H1 (cell line): ENCODE measurements at regions not wholly inside any gene's neighbourhood (a gene's known extent, or its start where the extent isn't known, plus 50 kb on each side); places are given as distances from the start of the nearest gene placed in this dataset.

Experiments used
- CTCF ChIA-PET: fragments of 300-600 bp; sonication (Branson Sonifier 250); formaldehyde crosslinking; loops from one replicate; lab custom pipeline; 2021; ENCODE audit not compliant: partially characterized antibody; lab: Charles Lee
- POLR2A ChIA-PET: fragments of 300-600 bp; sonication (Branson Sonifier 250); formaldehyde crosslinking; loops from one replicate; lab custom pipeline; 2021; ENCODE audit warnings: inconsistent platforms; ENCODE audit not compliant: partially characterized antibody; lab: Charles Lee
- DNase-seq, 2 experiments: peaks; one replicate each; pipeline versions ENCODE4 v3.0.0 to v3.0.0-alpha.2; 2010 to 2022; ENCODE audit warnings: low spot score in 2 of 2, low read depth in 1 of 2, mixed read lengths in 1 of 2
- FAIRE-seq: peaks from 2 replicates; lab custom pipeline; 2011; peaks lifted over from hg19 to GRCh38; lab: Jason Lieb, UNC
- H2AFZ ChIP-seq: 2 replicates; pipeline ENCODE4 v1.8.1; 2012; ENCODE audit warnings: low read length, inconsistent platforms
- H2AK5ac ChIP-seq: 2 replicates; pipeline ENCODE4 v1.6.1; 2013; ENCODE audit warnings: low read depth, low read length
- H2BK120ac ChIP-seq: replicated peaks from 2 replicates; pipeline ENCODE3; 2013; ENCODE audit warnings: low read depth, low read length, inconsistent platforms
- H2BK12ac ChIP-seq: 2 replicates; pipeline ENCODE4 v1.6.1; 2013; ENCODE audit warnings: low read depth, low read length
- H2BK15ac ChIP-seq: 2 replicates; pipeline ENCODE4 v1.6.1; 2013; ENCODE audit warnings: low read length
- H2BK20ac ChIP-seq: 2 replicates; pipeline ENCODE4 v1.6.1; 2013; ENCODE audit warnings: low read length
- H2BK5ac ChIP-seq: 2 replicates; pipeline ENCODE4 v1.6.1; 2013; ENCODE audit warnings: low read depth, low read length
- H3K14ac ChIP-seq: 2 replicates; pipeline ENCODE4 v1.6.1; 2013; ENCODE audit warnings: inconsistent platforms; ENCODE audit not compliant: insufficient read length
- H3K18ac ChIP-seq: 2 replicates; pipeline ENCODE4 v1.6.1; 2013; ENCODE audit warnings: low read length; ENCODE audit errors: extremely low read depth
- H3K23ac ChIP-seq: 2 replicates; pipeline ENCODE4 v1.6.1; 2013; ENCODE audit warnings: inconsistent platforms; ENCODE audit not compliant: insufficient read length
- H3K23me2 ChIP-seq: 2 replicates; pipeline ENCODE4 v1.6.1; 2013; ENCODE audit warnings: low read depth, low read length
- H3K27ac ChIP-seq: 2 replicates; pipeline ENCODE4 v1.6.1; 2011; ENCODE audit warnings: low read depth, low read length, inconsistent platforms
- H3K27me3 ChIP-seq, 4 experiments: replicated peaks in 1 of 4; 1 replicate in 1 of 4; 2 replicates in 3 of 4; pipeline versions ENCODE4 v1.6.1 to v1.8.1; 2011 to 2013; ENCODE audit warnings: low read length in 3 of 4, mild to moderate bottlenecking in 3 of 4, inconsistent platforms in 2 of 4, mixed read lengths in 2 of 4, moderate library complexity in 1 of 4; ENCODE audit not compliant: control insufficient read depth in 3 of 4, insufficient read depth in 3 of 4; ENCODE audit errors: extremely low read depth in 1 of 4
- H3K36me3 ChIP-seq, 4 experiments: 2 replicates each; pipeline versions ENCODE4 v1.6.1 to v1.8.1; 2011 to 2013; ENCODE audit warnings: mild to moderate bottlenecking in 4 of 4, low read length in 3 of 4, moderate library complexity in 2 of 4, control low read depth in 1 of 4, inconsistent platforms in 1 of 4; ENCODE audit not compliant: insufficient read depth in 4 of 4, control insufficient read depth in 2 of 4
- H3K4ac ChIP-seq: replicated peaks from 2 replicates; pipeline ENCODE3; 2013; ENCODE audit warnings: low read length, low read depth, mixed read lengths, inconsistent platforms; ENCODE audit not compliant: insufficient read length
- H3K4me1 ChIP-seq, 4 experiments: replicated peaks in 1 of 4; 1 replicate in 1 of 4; 2 replicates in 3 of 4; pipeline versions ENCODE4 v1.6.1 to v1.8.1; 2011 to 2013; ENCODE audit warnings: low read length in 3 of 4, inconsistent platforms in 2 of 4, mixed read lengths in 1 of 4; ENCODE audit not compliant: insufficient read depth in 4 of 4, control insufficient read depth in 3 of 4
- H3K4me2 ChIP-seq, 2 experiments: 2 replicates each; pipeline versions ENCODE4 v1.6.1 to v1.8.1; 2011 to 2013; ENCODE audit warnings: low read depth in 2 of 2, low read length in 2 of 2, control low read depth in 1 of 2, inconsistent platforms in 1 of 2, mild to moderate bottlenecking in 1 of 2; ENCODE audit not compliant: insufficient read depth in 1 of 2
- H3K4me3 ChIP-seq, 4 experiments: fragments of 200-600, 300-600 bp in 1 of 4; sonication (generic), shearing (Covaris generic), sonication (Bioruptor Twin) in 1 of 4; 2 replicates each; pipeline versions ENCODE4 v1.5.1 to v1.8.1; 2011 to 2016; ENCODE audit warnings: low read length in 4 of 4, low read depth in 3 of 4, control low read depth in 2 of 4, inconsistent platforms in 2 of 4, mild to moderate bottlenecking in 2 of 4, mixed read lengths in 1 of 4, moderate library complexity in 1 of 4; ENCODE audit not compliant: insufficient read depth in 2 of 4; ENCODE audit errors: extremely low read depth in 1 of 4
- H3K56ac ChIP-seq: replicated peaks from 2 replicates; pipeline ENCODE3; 2013; ENCODE audit warnings: low read depth, mild to moderate bottlenecking, mixed read lengths, low read length, inconsistent platforms; ENCODE audit not compliant: insufficient read length
- H3K79me1 ChIP-seq: 2 replicates; pipeline ENCODE4 v1.6.1; 2013; ENCODE audit warnings: low read depth, low read length, control low read depth
- H3K79me2 ChIP-seq, 2 experiments: 2 replicates each; pipeline versions ENCODE4 v1.6.1 to v1.8.1; 2012 to 2013; ENCODE audit warnings: low read length in 2 of 2, mild to moderate bottlenecking in 2 of 2, inconsistent platforms in 1 of 2; ENCODE audit not compliant: insufficient read depth in 2 of 2, control insufficient read depth in 1 of 2
- H3K9ac ChIP-seq, 4 experiments: replicated peaks in 1 of 4; 1 replicate in 1 of 4; 2 replicates in 3 of 4; pipeline versions ENCODE4 v1.6.1 to v1.8.1; 2011 to 2013; ENCODE audit warnings: low read depth in 3 of 4, low read length in 3 of 4, control low read depth in 2 of 4, mild to moderate bottlenecking in 2 of 4, moderate library complexity in 2 of 4, inconsistent platforms in 1 of 4; ENCODE audit errors: extremely low read depth in 1 of 4
- H3K9me3 ChIP-seq, 2 experiments: 2 replicates each; pipeline versions ENCODE4 v1.6.1 to v1.8.1; 2012 to 2013; ENCODE audit warnings: mild to moderate bottlenecking in 2 of 2, moderate library complexity in 2 of 2, control low read depth in 1 of 2, inconsistent platforms in 1 of 2, low read depth in 1 of 2, low read length in 1 of 2, mixed read lengths in 1 of 2; ENCODE audit not compliant: insufficient read depth in 2 of 2
- H4K20me1 ChIP-seq, 2 experiments: replicated peaks in 1 of 2; 2 replicates each; pipeline versions ENCODE3 to v1.8.1; 2011 to 2013; ENCODE audit warnings: inconsistent platforms in 2 of 2, low read length in 2 of 2, mild to moderate bottlenecking in 1 of 2; ENCODE audit not compliant: insufficient read depth in 2 of 2, control insufficient read depth in 1 of 2
- H4K5ac ChIP-seq: 2 replicates; pipeline ENCODE4 v1.6.1; 2013; ENCODE audit warnings: low read length, low read depth, mixed read lengths, inconsistent platforms; ENCODE audit not compliant: insufficient read length
- H4K8ac ChIP-seq: 2 replicates; pipeline ENCODE4 v1.8.0; 2013; ENCODE audit warnings: mild to moderate bottlenecking, moderate library complexity, low read length, inconsistent platforms; ENCODE audit not compliant: insufficient read depth; ENCODE audit errors: extremely low read depth
- H4K91ac ChIP-seq: replicated peaks from 2 replicates; pipeline ENCODE3; 2013; ENCODE audit warnings: low read length, mixed read lengths, inconsistent platforms; ENCODE audit not compliant: insufficient read length
- ATF3 ChIP-seq: IDR thresholded peaks from 2 replicates; pipeline ENCODE4 v1.6.1; 2011; ENCODE audit warnings: low read depth, mild to moderate bottlenecking, low read length; ENCODE audit not compliant: insufficient read depth
- CHD1 ChIP-seq: IDR thresholded peaks from 2 replicates; pipeline ENCODE4 v1.6.1; 2012; ENCODE audit warnings: low read depth, low read length, improper control_type of control experiment
- CREB1 ChIP-seq: IDR thresholded peaks from 2 replicates; pipeline ENCODE4 v1.6.1; 2012; ENCODE audit warnings: inconsistent platforms
- EP300 ChIP-seq, 2 experiments: IDR thresholded peaks; 1 replicate in 1 of 2; 2 replicates in 1 of 2; pipeline ENCODE4 v1.6.1; 2011 to 2012; ENCODE audit warnings: low read depth in 2 of 2, low read length in 2 of 2, mild to moderate bottlenecking in 2 of 2, borderline replicate concordance in 1 of 2, inconsistent platforms in 1 of 2, moderate library complexity in 1 of 2
- FOSL1 ChIP-seq: IDR thresholded peaks from 2 replicates; pipeline ENCODE4 v1.6.1; 2011; ENCODE audit warnings: mild to moderate bottlenecking, low read depth, low read length, moderate library complexity; ENCODE audit not compliant: insufficient read depth
- JUN ChIP-seq: IDR thresholded peaks from 2 replicates; pipeline ENCODE4 v1.6.1; 2011; ENCODE audit warnings: low read depth, mild to moderate bottlenecking, improper control_type of control experiment, low read length
- POLR2A ChIP-seq, 2 experiments: IDR thresholded peaks; 1 replicate in 1 of 2; 2 replicates in 1 of 2; pipeline ENCODE4 v1.6.1; 2011; ENCODE audit warnings: low read depth in 2 of 2, low read length in 2 of 2, mild to moderate bottlenecking in 2 of 2; ENCODE audit errors: control extremely low read depth in 1 of 2
- POLR2AphosphoS5 ChIP-seq: IDR thresholded peaks from 2 replicates; pipeline ENCODE4 v1.6.1; 2011; ENCODE audit warnings: low read depth, low read length
- POU5F1 ChIP-seq: IDR thresholded peaks from 2 replicates; pipeline ENCODE4 v1.6.1; 2011; ENCODE audit warnings: low read depth, mild to moderate bottlenecking, low read length, moderate library complexity
- RNF2 ChIP-seq: fragments of 200-900, 300-1000 bp; sonication (generic); IDR thresholded peaks from 2 replicates; pipeline ENCODE4 v1.7.1; 2016; ENCODE audit warnings: borderline replicate concordance, low read depth, mild to moderate bottlenecking, antibody characterized with exemption, low read length; ENCODE audit not compliant: poor library complexity, severe bottlenecking; ENCODE audit errors: missing control alignments
- SP4 ChIP-seq: IDR thresholded peaks from 2 replicates; pipeline ENCODE4 v1.6.1; 2012; ENCODE audit warnings: low read length, inconsistent platforms
- WGBS, 2 experiments: shearing (Covaris generic) in 1 of 2; methylation state at CpG; one replicate each; pipeline versions ENCODE4 v1.1.6 to v1.1.7; 2013 to 2015; ENCODE audit warnings: low lambda C conversion rate in 2 of 2, mixed read lengths in 2 of 2, inconsistent platforms in 1 of 2, low coverage in 1 of 2, missing lambda C conversion rate in 1 of 2; ENCODE audit not compliant: insufficient replicate concordance in 2 of 2, insufficient coverage in 1 of 2, insufficient read length in 1 of 2; ENCODE audit errors: extremely low coverage in 1 of 2, missing lambda C conversion rate in 1 of 2; 5-methylcytosine and 5-hydroxymethylcytosine counted together
- TF ChIP-seq, protein P1 (sequence below): IDR thresholded peaks from 2 replicates; pipeline ENCODE4 v1.6.1; 2012; ENCODE audit warnings: low read length, inconsistent platforms

- Histone ChIP-seq H3K18ac (no peak overlapping the region), H2BK20ac (no peak overlapping the region), H4K8ac (no peak overlapping the region), H3K79me1 (no peaks in the 10 kb centered on the region), H3K27ac (no peak overlapping the region), H3K4me2 (no peak overlapping the region), H3K4ac (no peak overlapping the region), H3K4me1 (no peaks in the 10 kb centered on the region), H4K5ac (no peak overlapping the region), H3K23me2 (no peaks in the 10 kb centered on the region), H3K9ac (no peak overlapping the region), H3K79me2 (no peaks in the 10 kb centered on the region), H2AFZ (no peak overlapping the region), H3K4me3 (no peak overlapping the region), H3K14ac (no peak overlapping the region), H3K36me3 (no peaks in the 10 kb centered on the region), H3K56ac (no peak overlapping the region), H2BK5ac (no peak overlapping the region), H2BK15ac (no peak overlapping the region), H4K91ac (no peak overlapping the region), H2AK5ac (no peak overlapping the region), H2BK12ac (no peak overlapping the region), H3K23ac (no peak overlapping the region), H2BK120ac (no peak overlapping the region), H3K27me3 (no peaks in the 10 kb centered on the region), H4K20me1 (no peaks in the 10 kb centered on the region), H3K9me3 (no peaks in the 10 kb centered on the region)
- POLR2A ChIA-PET: no interaction called here
- 90% methylated on average over 3 of the region's 3 CpGs; no CpG with 5 or more reads in 1 of the 2 experiments for WGBS, 2 experiments
- FAIRE-seq (no peak), DNase-seq (no peak)
- CTCF ChIA-PET: interaction anchor here (0.6 kb wide), 1 partner anchor 360 kb away, joined by 3 read pairs; no protein-coding TSS in a partner anchor
- no peak for TF ChIP-seq POLR2A (IDR thresholded peaks at IDR 0.05; ENCODE audit: control extremely low read depth in 1 of 2, low read depth in 2 of 2, low read length in 2 of 2)
- no peak for TF ChIP-seq POLR2AphosphoS5
- no peak for TF ChIP-seq EP300 (IDR thresholded peaks at IDR 0.05; ENCODE audit: borderline replicate concordance in 1 of 2, low read depth in 2 of 2, low read length in 2 of 2)
- TF ChIP-seq FOSL1: no peak
- TF ChIP-seq JUN: no peak
- TF ChIP-seq, protein P1, sequence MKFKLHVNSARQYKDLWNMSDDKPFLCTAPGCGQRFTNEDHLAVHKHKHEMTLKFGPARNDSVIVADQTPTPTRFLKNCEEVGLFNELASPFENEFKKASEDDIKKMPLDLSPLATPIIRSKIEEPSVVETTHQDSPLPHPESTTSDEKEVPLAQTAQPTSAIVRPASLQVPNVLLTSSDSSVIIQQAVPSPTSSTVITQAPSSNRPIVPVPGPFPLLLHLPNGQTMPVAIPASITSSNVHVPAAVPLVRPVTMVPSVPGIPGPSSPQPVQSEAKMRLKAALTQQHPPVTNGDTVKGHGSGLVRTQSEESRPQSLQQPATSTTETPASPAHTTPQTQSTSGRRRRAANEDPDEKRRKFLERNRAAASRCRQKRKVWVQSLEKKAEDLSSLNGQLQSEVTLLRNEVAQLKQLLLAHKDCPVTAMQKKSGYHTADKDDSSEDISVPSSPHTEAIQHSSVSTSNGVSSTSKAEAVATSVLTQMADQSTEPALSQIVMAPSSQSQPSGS: no peak
- no peak for TF ChIP-seq RNF2
- TF ChIP-seq POU5F1: no peak
- TF ChIP-seq CREB1: no peak
- TF ChIP-seq CHD1: no peak
- TF ChIP-seq ATF3: no peak
- no peak for TF ChIP-seq SP4
These were observed 89.5 kb downstream of the MAT2B start for GRCh38 chr5:163594951-163595350.
